Right ventricle myocardium superior (tissue), 1 donor: ENCODE measurements at regions not wholly inside any gene's neighbourhood (a gene's known extent, or its start where the extent isn't known, plus 50 kb on each side); places are given as distances from the start of the nearest gene placed in this dataset.

ENCODE experiments used
- ATAC-seq: fragments of 200-7000 bp; cut with Tn5 transposase; one replicate; pipeline ENCODE4 v1.9.1; 2020; ENCODE audit warnings: mild to moderate bottlenecking; ENCODE audit not compliant: poor library complexity
- DNase-seq: peaks from one replicate; pipeline ENCODE4 v3.0.0-alpha.2; 2020
- intact Hi-C: fragments of 100-400 bp; cut with DNase I; formaldehyde crosslinking; loops from one replicate; pipeline ENCODE4 v1.11.2; 2022
- donor health status: DM: no; HTN: yes; CAD: no; lungs with severe emphysema.

- ATAC-seq, result no peak
Observed at GRCh38 chr2:147374423-147374811, 470.4 kb upstream of the ACVR2A start.

GRCh38 chr2:147373800-147374422, 470.9 kb upstream of the ACVR2A start:
- no peak for DNase-seq
- intact Hi-C loops, result no loop called here
- no peak for ATAC-seq

More at GRCh38 chr2:147374423-147374811, 470.4 kb upstream of the ACVR2A start:
- intact Hi-C loops, result no loop called here
- no peak for DNase-seq

GRCh38 chr2:147368306-147368705, 476.5 kb upstream of the ACVR2A start:
- ATAC-seq (no peak), DNase-seq (no peak)
- intact Hi-C loops, result no loop called here

GRCh38 chr2:147366279-147366678, 478.6 kb upstream of the ACVR2A start:
- DNase-seq (no peak), ATAC-seq (no peak)
- intact Hi-C loops, result no loop called here

GRCh38 chr2:147365622-147366021, 479.2 kb upstream of the ACVR2A start:
- intact Hi-C loops, result no loop called here
- ATAC-seq, result no peak

GRCh38 chr2:147364597-147364996, 480.2 kb upstream of the ACVR2A start:
- intact Hi-C loops, result no loop called here
- DNase-seq (no peak), ATAC-seq (no peak)

More at GRCh38 chr2:147365622-147366021, 479.2 kb upstream of the ACVR2A start:
- DNase-seq, result no peak

- ATAC-seq (no peak), DNase-seq (no peak)
- intact Hi-C loops, result no loop called here
Observed at GRCh38 chr2:147363181-147363580, 481.6 kb upstream of the ACVR2A start.

GRCh38 chr2:147358375-147358774, 486.5 kb upstream of the ACVR2A start:
- ATAC-seq (no peak), DNase-seq (no peak)
- intact Hi-C loops, result no loop called here

- intact Hi-C loops, result no loop called here
Observed at GRCh38 chr2:147356157-147356556, 488.7 kb upstream of the ACVR2A start.

GRCh38 chr2:147355706-147356105, 489.1 kb upstream of the ACVR2A start:
- intact Hi-C loops, result no loop called here
- ATAC-seq, result no peak
- no peak for DNase-seq

More at GRCh38 chr2:147356157-147356556, 488.7 kb upstream of the ACVR2A start:
- ATAC-seq (no peak), DNase-seq (no peak)

GRCh38 chr2:147353072-147353381, 491.8 kb upstream of the ACVR2A start:
- ATAC-seq, result no peak
- intact Hi-C loops, result no loop called here
- DNase-seq, result no peak

GRCh38 chr2:147352264-147353071, 492.4 kb upstream of the ACVR2A start:
- ATAC-seq, result no peak
- DNase-seq, result no peak
- intact Hi-C loops, result no loop called here

GRCh38 chr2:147351784-147352183, 493.0 kb upstream of the ACVR2A start:
- intact Hi-C loops, result no loop called here
- DNase-seq, result no peak
- ATAC-seq, result no peak

- DNase-seq, result no peak
- ATAC-seq, result no peak
- intact Hi-C loops, result no loop called here
Observed at GRCh38 chr2:147348931-147349555, 495.8 kb upstream of the ACVR2A start.

GRCh38 chr2:147346142-147346541, 498.7 kb upstream of the ACVR2A start:
- intact Hi-C loops, result no loop called here
- no peak for ATAC-seq
- no peak for DNase-seq

GRCh38 chr2:147345246-147345645, 499.6 kb upstream of the ACVR2A start:
- no peak for DNase-seq
- intact Hi-C loops, result no loop called here
- ATAC-seq, result no peak

GRCh38 chr2:147342329-147342728, 502.5 kb upstream of the ACVR2A start:
- no peak for ATAC-seq
- intact Hi-C loops, result no loop called here
- no peak for DNase-seq

- ATAC-seq (no peak), DNase-seq (no peak)
- intact Hi-C loops, result no loop called here
Observed at GRCh38 chr2:147331790-147332419, 512.9 kb upstream of the ACVR2A start.

GRCh38 chr2:147330925-147331324, 513.9 kb upstream of the ACVR2A start:
- intact Hi-C loops, result no loop called here

GRCh38 chr2:147327613-147328012, 517.2 kb upstream of the ACVR2A start:
- no peak for DNase-seq
- no peak for ATAC-seq
- intact Hi-C loops, result no loop called here

More at GRCh38 chr2:147330925-147331324, 513.9 kb upstream of the ACVR2A start:
- no peak for DNase-seq
- ATAC-seq, result no peak
